Myocyte (in vitro differentiated cells): ENCODE measurements at regions not wholly inside any gene's neighbourhood (a gene's known extent, or its start where the extent isn't known, plus 50 kb on each side); places are given as distances from the start of the nearest gene placed in this dataset.

Experiments
- DNase-seq: peaks from one replicate; pipeline ENCODE4 v3.0.0-alpha.2; 2012; ENCODE audit warnings: low read depth

- no peak for DNase-seq
Measured at GRCh38 chr7:89401099-89401498, 605.6 kb upstream of the TEX47 start.

GRCh38 chr7:89401690-89402089, 606.2 kb upstream of the TEX47 start:
- DNase-seq, result no peak

- no peak for DNase-seq
Measured at GRCh38 chr7:89451911-89452310, 656.4 kb upstream of the TEX47 start.

GRCh38 chr7:89456556-89456955, 661.0 kb upstream of the TEX47 start:
- DNase-seq, result no peak

GRCh38 chr7:89458114-89458513, 662.6 kb upstream of the TEX47 start:
- no peak for DNase-seq

GRCh38 chr7:89474456-89474855, 678.9 kb upstream of the TEX47 start:
- DNase-seq, result no peak

GRCh38 chr7:89477991-89478390, 676.3 kb upstream of the STEAP1 start:
- no peak for DNase-seq

- no peak for DNase-seq
Measured at GRCh38 chr7:89495704-89496103, 658.6 kb upstream of the STEAP1 start.

GRCh38 chr7:89500084-89500483, 654.2 kb upstream of the STEAP1 start:
- no peak for DNase-seq

- no peak for DNase-seq
Measured at GRCh38 chr7:89503281-89503680, 651.0 kb upstream of the STEAP1 start.

GRCh38 chr7:89507034-89507433, 647.2 kb upstream of the STEAP1 start:
- no peak for DNase-seq

GRCh38 chr7:89511900-89512299, 642.4 kb upstream of the STEAP1 start:
- DNase-seq, result no peak

- DNase-seq, result no peak
Measured at GRCh38 chr7:89514970-89515369, 639.3 kb upstream of the STEAP1 start.

- no peak for DNase-seq
Measured at GRCh38 chr7:89517815-89518214, 636.5 kb upstream of the STEAP1 start.

- DNase-seq, result no peak
Measured at GRCh38 chr7:89549768-89550167, 604.5 kb upstream of the STEAP1 start.

GRCh38 chr7:89554209-89554608, 600.1 kb upstream of the STEAP1 start:
- no peak for DNase-seq

- no peak for DNase-seq
Measured at GRCh38 chr7:89559596-89559995, 594.7 kb upstream of the STEAP1 start.

- no peak for DNase-seq
Measured at GRCh38 chr7:89563597-89563996, 590.7 kb upstream of the STEAP1 start.

- no peak for DNase-seq
Measured at GRCh38 chr7:89584896-89585295, 569.4 kb upstream of the STEAP1 start.

- no peak for DNase-seq
Measured at GRCh38 chr7:89593125-89593524, 561.1 kb upstream of the STEAP1 start.

GRCh38 chr7:89602984-89603383, 551.3 kb upstream of the STEAP1 start:
- DNase-seq, result no peak

- DNase-seq, result no peak
Measured at GRCh38 chr7:89605362-89605761, 548.9 kb upstream of the STEAP1 start.

- DNase-seq, result no peak
Measured at GRCh38 chr7:89606511-89606910, 547.8 kb upstream of the STEAP1 start.

- DNase-seq, result no peak
Measured at GRCh38 chr7:89607792-89608191, 546.5 kb upstream of the STEAP1 start.
